GM23338 (cell line): ENCODE measurements at regions not wholly inside any gene's neighbourhood (a gene's known extent, or its start where the extent isn't known, plus 50 kb on each side); places are given as distances from the start of the nearest gene placed in this dataset.

Experiments used
- ATAC-seq: fragments of 200-7000 bp; cut with Tn5 transposase; 3 replicates; pipeline ENCODE4 v1.9.1; 2020
- DNase-seq: peaks from one replicate; pipeline ENCODE4 v3.0.0-alpha.2; 2015; ENCODE audit warnings: low spot score
- H2AFZ ChIP-seq: fragments of 200-600 bp; sonication (generic); 2 replicates; pipeline ENCODE4 v1.8.0; 2016; ENCODE audit warnings: antibody characterized with exemption, mild to moderate bottlenecking, moderate library complexity
- H3F3A ChIP-seq: fragments of 200-600 bp; sonication (generic); replicated peaks from 2 replicates; pipeline ENCODE4 v1.8.0; 2017; ENCODE audit warnings: antibody characterized with exemption, mixed run types, low read depth
- H3K27ac ChIP-seq: fragments of 200-600 bp; sonication (generic); 2 replicates; pipeline ENCODE4 v1.6.1; 2016; ENCODE audit warnings: low read depth
- H3K27me3 ChIP-seq: fragments of 200-600 bp; sonication (generic); 2 replicates; pipeline ENCODE4 v1.8.0; 2016; ENCODE audit warnings: mild to moderate bottlenecking, mixed run types, moderate library complexity; ENCODE audit not compliant: insufficient read depth
- H3K36me3 ChIP-seq: fragments of 200-600 bp; sonication (generic); 2 replicates; pipeline ENCODE4 v1.8.0; 2016; ENCODE audit warnings: mild to moderate bottlenecking; ENCODE audit not compliant: insufficient read depth
- H3K4me1 ChIP-seq: fragments of 200-600 bp; sonication (generic); 2 replicates; pipeline ENCODE4 v1.8.0; 2016; ENCODE audit warnings: mild to moderate bottlenecking, moderate library complexity; ENCODE audit not compliant: insufficient read depth
- H3K4me2 ChIP-seq: fragments of 200-600 bp; sonication (generic); 2 replicates; pipeline ENCODE4 v1.7.1; 2017; ENCODE audit warnings: mixed run types
- H3K4me3 ChIP-seq: fragments of 200-600 bp; sonication (generic); 2 replicates; pipeline ENCODE4 v1.6.1; 2016; ENCODE audit warnings: mixed run types
- H3K79me2 ChIP-seq: fragments of 200-600 bp; sonication (generic); replicated peaks from 2 replicates; pipeline ENCODE4 v1.8.0; 2017; ENCODE audit warnings: mild to moderate bottlenecking; ENCODE audit not compliant: insufficient read depth
- H3K9me2 ChIP-seq: fragments of 200-600 bp; sonication (generic); 2 replicates; pipeline ENCODE4 v1.8.0; 2017; ENCODE audit not compliant: insufficient read depth
- H4K20me1 ChIP-seq: fragments of 200-600 bp; sonication (generic); replicated peaks from 2 replicates; pipeline ENCODE4 v1.8.0; 2017; ENCODE audit warnings: mild to moderate bottlenecking; ENCODE audit not compliant: insufficient read depth
- H3K27ac Mint-ChIP-seq: 2 replicates; pipeline ENCODE4 v1.8.0; 2020; ENCODE audit warnings: inconsistent platforms, mild to moderate bottlenecking, moderate library complexity, mixed read lengths
- H3K27me3 Mint-ChIP-seq: 3 replicates; pipeline ENCODE4 v1.8.0; 2022; ENCODE audit warnings: low read depth, mild to moderate bottlenecking, moderate library complexity, mixed read lengths, inconsistent platforms; ENCODE audit not compliant: insufficient read depth, poor library complexity
- H3K36me3 Mint-ChIP-seq: 3 replicates; pipeline ENCODE4 v1.8.0; 2021; ENCODE audit warnings: low read depth, mild to moderate bottlenecking, inconsistent platforms, moderate library complexity, mixed read lengths
- H3K4me1 Mint-ChIP-seq: 3 replicates; pipeline ENCODE4 v1.8.0; 2020; ENCODE audit warnings: mild to moderate bottlenecking, inconsistent platforms, mixed read lengths
- H3K4me3 Mint-ChIP-seq: 3 replicates; pipeline ENCODE4 v1.8.0; 2021; ENCODE audit warnings: moderate library complexity, mild to moderate bottlenecking, inconsistent platforms, mixed read lengths
- H3K9me3 Mint-ChIP-seq: 3 replicates; pipeline ENCODE4 v1.8.0; 2020; ENCODE audit warnings: moderate library complexity, mild to moderate bottlenecking, inconsistent platforms, mixed read lengths
- CREB1 ChIP-seq: fragments of 250-450 bp; sonication (Bioruptor Pico); IDR thresholded peaks from 2 replicates; pipeline ENCODE4 v1.5.0; 2020; ENCODE audit warnings: low read depth, mild to moderate bottlenecking, moderate library complexity
- CTCF ChIP-seq, 2 experiments: fragments of 200-600 bp in 1 of 2; sonication (generic) in 1 of 2; conservative IDR thresholded peaks; 2 replicates each; pipeline versions ENCODE4 v1.5.1 to v1.6.1; 2016 to 2017; ENCODE audit warnings: antibody characterized with exemption in 2 of 2, low read depth in 2 of 2, mild to moderate bottlenecking in 2 of 2, moderate library complexity in 1 of 2
- EZH2phosphoT487 ChIP-seq: fragments of 200-600 bp; sonication (generic); IDR thresholded peaks from one replicate; pipeline ENCODE4 v1.8.1; 2018; ENCODE audit warnings: antibody characterized with exemption; ENCODE audit not compliant: unreplicated experiment
- JUNB ChIP-seq: IDR thresholded peaks from one replicate; pipeline ENCODE4 v1.6.1; 2016; ENCODE audit warnings: antibody characterized with exemption; ENCODE audit not compliant: unreplicated experiment
- POLR2AphosphoS5 ChIP-seq: IDR thresholded peaks from 2 replicates; pipeline ENCODE4 v1.6.1; 2016; ENCODE audit warnings: antibody characterized with exemption, low read depth
- STAT1 ChIP-seq: IDR thresholded peaks from one replicate; pipeline ENCODE4 v1.6.1; 2016; ENCODE audit warnings: antibody characterized with exemption; ENCODE audit not compliant: unreplicated experiment
- ZNF114 ChIP-seq: fragments of 250-450 bp; sonication (Bioruptor Pico); IDR thresholded peaks from 2 replicates; pipeline ENCODE4 v1.5.0; 2020; ENCODE audit warnings: mild to moderate bottlenecking, moderate library complexity
- ZNF331 ChIP-seq: fragments of 250-450 bp; sonication (Bioruptor Pico); IDR thresholded peaks from 2 replicates; pipeline ENCODE4 v1.5.0; 2020; ENCODE audit warnings: low read depth, mild to moderate bottlenecking, moderate library complexity

- DNase-seq, result no peak
- no peaks in the 10 kb centered on the region for H3K36me3 Mint-ChIP-seq
- Histone ChIP-seq H4K20me1 (no peaks in the 10 kb centered on the region), H3K4me3 (no peak overlapping the region), H3K36me3 (no peaks in the 10 kb centered on the region), H2AFZ (0 out of 2 replicates have a peak overlapping the region, but pooled peaks have one; percentile 59), H3F3A (no peaks in the 10 kb centered on the region), H3K27ac (no peak overlapping the region), H3K27me3 (no peaks in the 10 kb centered on the region), H3K4me2 (no peak overlapping the region), H3K79me2 (no peaks in the 10 kb centered on the region), H3K4me1 (no peaks in the 10 kb centered on the region), H3K9me2 (peaks cover 2% of the 10 kb centered on the region; the same call in 1 of the 2 replicates)
- no peak for TF ChIP-seq POLR2AphosphoS5
- no peak for TF ChIP-seq ZNF331 (CRISPR knock-in tag)
- peak; percentile 76 for ATAC-seq
- H3K27me3 Mint-ChIP-seq, result peaks cover 3% of the 10 kb centered on the region
- H3K27ac Mint-ChIP-seq, result no peak overlapping the region
- H3K9me3 Mint-ChIP-seq, result no peaks in the 10 kb centered on the region
- H3K4me1 Mint-ChIP-seq, result peaks cover 5% of the 10 kb centered on the region; the same call in 2 of the 3 replicates
- H3K4me3 Mint-ChIP-seq, result no peak overlapping the region
These were observed 106.6 kb upstream of the TNS3 start for GRCh38 chr7:47688311-47689100.

- Histone ChIP-seq H3K27me3 (no peaks in the 10 kb centered on the region), H3K36me3 (no peaks in the 10 kb centered on the region), H3K4me3 (no peak overlapping the region), H3K4me1 (peaks cover 5% of the 10 kb centered on the region), H3K79me2 (no peaks in the 10 kb centered on the region), H3K9me2 (peaks cover 2% of the 10 kb centered on the region; the same call in 1 of the 2 replicates), H2AFZ (no peak overlapping the region), H3F3A (no peaks in the 10 kb centered on the region), H4K20me1 (no peaks in the 10 kb centered on the region), H3K4me2 (no peak overlapping the region), H3K27ac (no peak overlapping the region)
- H3K36me3 Mint-ChIP-seq, result no peaks in the 10 kb centered on the region
- H3K9me3 Mint-ChIP-seq, result no peaks in the 10 kb centered on the region
- H3K4me1 Mint-ChIP-seq, result peaks cover 14% of the 10 kb centered on the region
- H3K27me3 Mint-ChIP-seq, result peaks cover 4% of the 10 kb centered on the region
- H3K27ac Mint-ChIP-seq, result no peak overlapping the region
- DNase-seq, result no peak
- H3K4me3 Mint-ChIP-seq, result no peak overlapping the region
- TF ChIP-seq STAT1 (no peak), JUNB (no peak), ZNF331 (CRISPR knock-in tag) (no peak), CTCF (conservative IDR thresholded peaks at IDR 0.05; ENCODE audit: low read depth in 2 of 2) (no peak), EZH2phosphoT487 (no peak), CREB1 (CRISPR knock-in tag) (no peak), POLR2AphosphoS5 (no peak), ZNF114 (CRISPR knock-in tag) (no peak)
- no peak for ATAC-seq
These were observed 103.9 kb upstream of the TNS3 start for GRCh38 chr7:47685712-47686376.
